Activated CD4-positive, alpha-beta T cell treated with anti-CD3 and anti-CD28 coated beads for 24 hours (primary cell): ENCODE measurements at regions not wholly inside any gene's neighbourhood (a gene's known extent, or its start where the extent isn't known, plus 50 kb on each side); places are given as distances from the start of the nearest gene placed in this dataset.

ENCODE experiments used
- DNase-seq, 2 donors: peaks; one replicate each; pipeline ENCODE4 v3.0.0-alpha.2; 2020; ENCODE audit warnings: low read depth in 2 of 2

GRCh38 chr16:63244631-63245030 lies 1208.4 kb upstream of the CDH8 start:
- no peak for DNase-seq

GRCh38 chr16:63241497-63242028 lies 1205.3 kb upstream of the CDH8 start:
- DNase-seq, result no peak

GRCh38 chr16:63239065-63239570 lies 1202.9 kb upstream of the CDH8 start:
- DNase-seq, result no peak

- no peak for DNase-seq
These were observed 1194.3 kb upstream of the CDH8 start for GRCh38 chr16:63230421-63231040.

GRCh38 chr16:63228259-63228658 lies 1192.0 kb upstream of the CDH8 start:
- no peak for DNase-seq

- DNase-seq, result no peak
These were observed 1187.6 kb upstream of the CDH8 start for GRCh38 chr16:63223851-63224250.

- no peak for DNase-seq
These were observed 1180.6 kb upstream of the CDH8 start for GRCh38 chr16:63216696-63217423.

GRCh38 chr16:63201851-63202250 lies 1165.6 kb upstream of the CDH8 start:
- no peak for DNase-seq

GRCh38 chr16:63200940-63201339 lies 1164.7 kb upstream of the CDH8 start:
- DNase-seq, result no peak

- no peak for DNase-seq
These were observed 1159.1 kb upstream of the CDH8 start for GRCh38 chr16:63195336-63195735.

- no peak for DNase-seq
These were observed 1156.7 kb upstream of the CDH8 start for GRCh38 chr16:63192980-63193379.

GRCh38 chr16:63188086-63188771 lies 1152.0 kb upstream of the CDH8 start:
- no peak for DNase-seq

- DNase-seq, result no peak
These were observed 1151.4 kb upstream of the CDH8 start for GRCh38 chr16:63187638-63188037.

- DNase-seq, result no peak
These were observed 1149.1 kb upstream of the CDH8 start for GRCh38 chr16:63185235-63185780.

GRCh38 chr16:63183743-63184142 lies 1147.5 kb upstream of the CDH8 start:
- no peak for DNase-seq

GRCh38 chr16:63175313-63175712 lies 1139.1 kb upstream of the CDH8 start:
- DNase-seq, result no peak

GRCh38 chr16:63174801-63175200 lies 1138.6 kb upstream of the CDH8 start:
- no peak for DNase-seq

GRCh38 chr16:63171545-63171944 lies 1135.3 kb upstream of the CDH8 start:
- no peak for DNase-seq

- no peak for DNase-seq
These were observed 1132.9 kb upstream of the CDH8 start for GRCh38 chr16:63169100-63169499.

GRCh38 chr16:63157818-63158217 lies 1121.6 kb upstream of the CDH8 start:
- DNase-seq, result no peak

- DNase-seq, result no peak
These were observed 1110.0 kb upstream of the CDH8 start for GRCh38 chr16:63146251-63146650.

- no peak for DNase-seq
These were observed 1109.2 kb upstream of the CDH8 start for GRCh38 chr16:63145411-63145810.
